Kidney epithelial cell (primary cell): ENCODE measurements at regions not wholly inside any gene's neighbourhood (a gene's known extent, or its start where the extent isn't known, plus 50 kb on each side); places are given as distances from the start of the nearest gene placed in this dataset.

Source experiments
- DNase-seq: peaks from one replicate; pipeline ENCODE4 v3.0.0-alpha.2; 2010; ENCODE audit warnings: low read depth
- H3K27me3 ChIP-seq: 2 replicates; pipeline ENCODE4 v1.6.0; 2011; ENCODE audit warnings: low read length; ENCODE audit not compliant: control insufficient read depth, insufficient read depth
- H3K36me3 ChIP-seq: 2 replicates; pipeline ENCODE4 v1.5.1; 2011; ENCODE audit warnings: low read length; ENCODE audit not compliant: control insufficient read depth, insufficient read depth
- H3K4me3 ChIP-seq: 2 replicates; pipeline ENCODE4 v1.5.1; 2011; ENCODE audit warnings: low read depth, mild to moderate bottlenecking, control low read depth, low read length
- TF ChIP-seq, protein P1 (sequence below): IDR thresholded peaks from 2 replicates; pipeline ENCODE4 v1.5.1; 2011; ENCODE audit warnings: mild to moderate bottlenecking, moderate library complexity, low read length, control low read depth, inconsistent platforms; ENCODE audit not compliant: insufficient read depth, poor library complexity, severe bottlenecking

DNA sequence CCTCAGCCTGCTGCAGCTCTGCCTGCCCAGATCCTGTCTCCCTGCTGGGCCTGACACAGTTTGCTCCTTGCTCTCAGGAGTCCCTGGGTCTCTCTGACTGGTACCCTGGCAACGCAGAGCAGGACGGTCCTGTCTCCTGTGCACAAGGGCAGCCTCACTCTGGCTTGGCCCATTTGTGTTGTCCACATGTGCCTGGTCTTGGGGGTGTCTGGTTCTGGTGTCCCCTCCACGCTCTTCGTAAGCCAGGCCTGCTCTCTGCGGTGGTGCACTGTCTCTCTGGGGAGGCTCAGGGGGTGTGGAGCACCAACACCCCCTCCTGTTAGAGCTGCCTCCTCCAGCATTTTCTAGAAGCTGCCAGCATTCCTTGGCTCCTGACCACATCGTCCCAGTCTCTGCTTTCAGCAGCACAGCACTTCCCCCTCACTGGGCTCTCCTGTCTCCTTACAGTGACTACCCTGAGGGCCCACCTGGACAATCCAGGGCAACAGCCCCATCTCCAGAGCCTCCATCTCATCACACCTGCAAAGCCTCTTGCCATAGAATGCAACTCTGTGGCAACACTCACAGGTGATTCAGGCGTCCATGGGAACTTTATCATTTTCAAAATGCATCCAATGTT lies 235.6 kb upstream of the HS6ST1 start:
- no peaks in the 10 kb centered on the region for H3K36me3 ChIP-seq
- H3K27me3 ChIP-seq: no peaks in the 10 kb centered on the region
- TF ChIP-seq, protein P1, sequence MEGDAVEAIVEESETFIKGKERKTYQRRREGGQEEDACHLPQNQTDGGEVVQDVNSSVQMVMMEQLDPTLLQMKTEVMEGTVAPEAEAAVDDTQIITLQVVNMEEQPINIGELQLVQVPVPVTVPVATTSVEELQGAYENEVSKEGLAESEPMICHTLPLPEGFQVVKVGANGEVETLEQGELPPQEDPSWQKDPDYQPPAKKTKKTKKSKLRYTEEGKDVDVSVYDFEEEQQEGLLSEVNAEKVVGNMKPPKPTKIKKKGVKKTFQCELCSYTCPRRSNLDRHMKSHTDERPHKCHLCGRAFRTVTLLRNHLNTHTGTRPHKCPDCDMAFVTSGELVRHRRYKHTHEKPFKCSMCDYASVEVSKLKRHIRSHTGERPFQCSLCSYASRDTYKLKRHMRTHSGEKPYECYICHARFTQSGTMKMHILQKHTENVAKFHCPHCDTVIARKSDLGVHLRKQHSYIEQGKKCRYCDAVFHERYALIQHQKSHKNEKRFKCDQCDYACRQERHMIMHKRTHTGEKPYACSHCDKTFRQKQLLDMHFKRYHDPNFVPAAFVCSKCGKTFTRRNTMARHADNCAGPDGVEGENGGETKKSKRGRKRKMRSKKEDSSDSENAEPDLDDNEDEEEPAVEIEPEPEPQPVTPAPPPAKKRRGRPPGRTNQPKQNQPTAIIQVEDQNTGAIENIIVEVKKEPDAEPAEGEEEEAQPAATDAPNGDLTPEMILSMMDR: no peak
- no peak for DNase-seq
- no peak overlapping the region for H3K4me3 ChIP-seq

DNA sequence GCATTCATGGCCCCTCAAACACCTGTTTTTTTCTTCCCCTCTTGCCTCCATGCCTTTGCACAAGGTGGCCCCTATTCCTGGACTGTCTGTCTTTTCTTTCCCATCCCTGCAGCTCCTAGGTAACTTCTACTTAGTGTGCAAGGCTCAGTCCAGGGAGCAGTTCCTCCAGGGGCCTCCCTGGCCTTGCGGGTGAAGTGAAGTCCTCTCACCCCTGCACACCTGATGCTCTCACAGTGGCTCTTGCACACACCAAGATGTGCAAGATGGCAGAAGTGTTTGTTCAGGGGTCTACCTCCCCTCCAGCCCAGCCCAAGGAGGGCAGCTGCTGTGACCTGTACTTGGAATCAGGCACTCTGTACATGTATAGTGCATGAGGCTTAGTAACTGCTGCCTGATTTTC lies 236.8 kb upstream of the HS6ST1 start:
- no peak overlapping the region for H3K4me3 ChIP-seq
- no peaks in the 10 kb centered on the region for H3K36me3 ChIP-seq
- TF ChIP-seq, protein P1: no peak
- H3K27me3 ChIP-seq: no peaks in the 10 kb centered on the region
- no peak for DNase-seq

DNA sequence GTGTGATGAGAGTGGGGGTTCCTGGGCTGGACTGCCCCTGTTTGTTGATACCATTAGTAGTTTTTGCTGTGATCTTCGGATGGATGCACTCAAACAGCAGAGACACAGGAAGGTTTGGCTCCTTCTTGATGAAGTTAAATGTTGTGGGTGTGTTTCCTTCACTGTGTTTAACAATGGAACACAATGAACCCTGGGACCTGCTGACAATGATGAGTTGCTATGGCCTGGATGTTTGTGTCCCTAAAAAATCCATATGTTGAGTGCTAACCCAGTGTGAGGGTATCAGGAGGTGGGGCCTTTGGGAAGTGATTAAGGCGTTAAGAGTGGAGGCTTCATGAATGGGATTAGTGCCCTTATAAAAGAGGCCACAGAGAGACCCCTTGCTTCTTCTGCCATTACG lies 237.4 kb upstream of the HS6ST1 start:
- DNase-seq: no peak
- Histone ChIP-seq H3K27me3 (no peaks in the 10 kb centered on the region), H3K36me3 (no peaks in the 10 kb centered on the region), H3K4me3 (no peak overlapping the region)
- TF ChIP-seq, protein P1: no peak

DNA sequence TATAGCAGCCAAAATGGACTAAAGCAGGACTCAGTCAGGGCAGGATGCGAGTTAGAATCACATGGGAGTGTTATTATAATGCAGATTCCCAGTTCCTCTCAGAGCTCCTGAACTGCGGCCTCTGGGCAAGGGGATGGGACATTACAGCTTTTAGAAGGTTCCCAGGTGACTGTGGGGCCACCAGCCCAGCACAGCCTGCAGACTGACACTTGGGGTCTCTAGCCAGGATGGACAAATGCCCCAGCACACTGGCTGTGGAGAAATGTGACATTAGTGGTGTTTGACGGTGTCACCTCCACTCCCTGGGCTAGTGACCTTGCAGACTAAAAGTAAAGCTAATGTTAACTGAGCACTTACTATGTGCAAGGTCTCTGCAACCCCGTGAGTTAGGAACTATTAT lies 238.0 kb upstream of the HS6ST1 start:
- Histone ChIP-seq H3K36me3 (no peaks in the 10 kb centered on the region), H3K27me3 (no peaks in the 10 kb centered on the region), H3K4me3 (no peak overlapping the region)
- TF ChIP-seq, protein P1: no peak
- DNase-seq: no peak

DNA sequence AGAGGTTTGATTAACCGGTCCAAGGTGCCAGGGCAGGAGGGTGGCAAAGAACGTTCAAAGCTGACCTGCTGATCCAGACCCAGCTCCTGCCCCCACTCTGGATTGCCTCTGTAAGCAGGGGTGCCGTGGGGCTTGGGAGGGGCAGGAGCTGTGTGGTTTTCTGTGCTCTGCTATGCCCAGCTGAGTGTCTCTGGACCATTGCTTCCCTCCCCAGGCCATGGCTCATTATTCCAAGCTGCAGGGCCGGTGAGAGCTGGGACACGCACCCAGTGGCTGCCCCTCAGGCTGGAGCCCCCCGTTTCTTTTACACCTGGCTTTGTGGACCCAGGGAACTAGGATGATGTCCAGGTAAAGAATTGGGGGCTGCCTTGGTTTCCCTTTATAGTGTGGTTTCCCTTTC lies 238.4 kb upstream of the HS6ST1 start:
- DNase-seq: no peak
- no peak overlapping the region for H3K4me3 ChIP-seq
- H3K27me3 ChIP-seq: no peaks in the 10 kb centered on the region
- TF ChIP-seq, protein P1: no peak
- H3K36me3 ChIP-seq: no peaks in the 10 kb centered on the region

DNA sequence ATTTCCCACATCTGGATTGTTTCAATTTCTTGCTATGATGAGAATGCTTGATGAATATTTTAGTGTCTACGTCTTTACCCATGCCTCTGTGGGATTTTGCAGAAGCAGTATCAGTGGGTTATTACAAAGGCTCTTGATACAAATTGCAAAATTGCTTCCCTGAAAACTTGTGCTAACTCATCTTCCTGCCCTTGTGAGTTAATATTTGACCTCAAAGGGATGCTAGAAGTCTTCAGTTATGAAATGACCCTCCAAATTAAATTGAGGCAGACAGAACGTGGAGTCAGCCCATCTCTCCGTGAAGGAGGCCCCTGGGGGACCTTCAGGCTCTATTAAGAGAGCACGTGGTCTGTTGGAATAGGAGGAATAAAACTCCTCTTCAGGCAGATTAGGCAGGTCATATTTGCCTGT lies 239.2 kb upstream of the HS6ST1 start:
- no peak for DNase-seq
- no peaks in the 10 kb centered on the region for H3K36me3 ChIP-seq
- no peaks in the 10 kb centered on the region for H3K27me3 ChIP-seq
- TF ChIP-seq, protein P1: no peak
- no peak overlapping the region for H3K4me3 ChIP-seq
